HL-60 (cell line): ENCODE measurements at regions not wholly inside any gene's neighbourhood (a gene's known extent, or its start where the extent isn't known, plus 50 kb on each side); places are given as distances from the start of the nearest gene placed in this dataset.

Experiments
- DNase-seq, 2 experiments: peaks; one replicate each; pipeline ENCODE4 v3.0.0-alpha.2; 2010 to 2020; ENCODE audit warnings: low read depth in 1 of 2, low spot score in 1 of 2
- H3K27ac ChIP-seq: fragments of 250-450 bp; sonication (Bioruptor Pico); replicated peaks from 2 replicates; pipeline ENCODE4 v1.5.1; 2020; ENCODE audit warnings: mild to moderate bottlenecking, moderate library complexity
- H3K27me3 ChIP-seq: fragments of 250-450 bp; sonication (Bioruptor Pico); 2 replicates; pipeline ENCODE4 v1.5.1; 2021; ENCODE audit warnings: mild to moderate bottlenecking, moderate library complexity; ENCODE audit not compliant: insufficient read depth, poor library complexity, severe bottlenecking
- H3K4me3 ChIP-seq: replicated peaks from 2 replicates; pipeline ENCODE4 v1.5.1; 2011; ENCODE audit warnings: mild to moderate bottlenecking, control low read depth, low read length; ENCODE audit not compliant: insufficient read depth
- GABPA ChIP-seq: IDR thresholded peaks from 2 replicates; pipeline ENCODE4 v1.6.1; 2012; ENCODE audit warnings: low read depth
- POLR2AphosphoS5 ChIP-seq: IDR thresholded peaks from 2 replicates; pipeline ENCODE4 v1.6.1; 2012; ENCODE audit warnings: low read depth
- SPI1 ChIP-seq: IDR thresholded peaks from 2 replicates; pipeline ENCODE4 v1.6.1; 2012; ENCODE audit warnings: low read depth, mild to moderate bottlenecking, borderline replicate concordance
- TF ChIP-seq, protein P1 (sequence below): IDR thresholded peaks from 2 replicates; pipeline ENCODE4 v1.6.1; 2012; ENCODE audit warnings: low read depth; ENCODE audit not compliant: insufficient replicate concordance
- TF ChIP-seq, protein P2 (sequence below): IDR thresholded peaks from one replicate; pipeline ENCODE4 v1.5.1; 2011; ENCODE audit warnings: low read length, control low read depth, inconsistent platforms; ENCODE audit not compliant: insufficient read depth

DNA sequence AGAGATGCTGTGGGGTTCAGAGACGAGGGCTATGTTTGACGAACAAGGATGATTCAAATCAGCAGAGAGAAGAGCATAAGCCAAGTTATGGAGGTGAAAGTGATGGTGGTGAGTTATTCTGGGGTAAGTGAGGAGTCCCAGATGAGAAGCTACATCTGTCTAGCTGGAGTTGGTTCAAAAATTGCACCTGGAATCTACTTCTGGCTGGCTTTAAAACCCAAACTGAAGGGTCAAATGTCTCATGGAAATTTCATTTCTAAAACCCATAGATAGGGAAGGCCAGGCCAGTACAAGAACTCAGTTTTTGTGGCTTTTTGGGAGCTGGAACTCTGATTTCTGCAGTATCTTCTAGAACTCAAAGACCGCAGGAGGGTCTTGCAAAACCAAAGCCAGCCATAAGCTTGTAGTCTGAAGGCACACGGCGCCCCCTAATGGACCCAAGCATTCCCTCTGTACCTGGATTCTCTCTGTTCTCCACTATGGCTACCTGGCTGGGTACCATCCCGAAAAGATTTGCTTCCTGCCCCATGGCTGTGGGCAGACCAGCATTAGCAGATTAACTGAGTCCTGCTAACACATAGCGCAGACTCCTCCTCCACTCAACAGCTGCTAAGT, 229.1 kb upstream of the SLC14A2 start:
- TF ChIP-seq, protein P1, sequence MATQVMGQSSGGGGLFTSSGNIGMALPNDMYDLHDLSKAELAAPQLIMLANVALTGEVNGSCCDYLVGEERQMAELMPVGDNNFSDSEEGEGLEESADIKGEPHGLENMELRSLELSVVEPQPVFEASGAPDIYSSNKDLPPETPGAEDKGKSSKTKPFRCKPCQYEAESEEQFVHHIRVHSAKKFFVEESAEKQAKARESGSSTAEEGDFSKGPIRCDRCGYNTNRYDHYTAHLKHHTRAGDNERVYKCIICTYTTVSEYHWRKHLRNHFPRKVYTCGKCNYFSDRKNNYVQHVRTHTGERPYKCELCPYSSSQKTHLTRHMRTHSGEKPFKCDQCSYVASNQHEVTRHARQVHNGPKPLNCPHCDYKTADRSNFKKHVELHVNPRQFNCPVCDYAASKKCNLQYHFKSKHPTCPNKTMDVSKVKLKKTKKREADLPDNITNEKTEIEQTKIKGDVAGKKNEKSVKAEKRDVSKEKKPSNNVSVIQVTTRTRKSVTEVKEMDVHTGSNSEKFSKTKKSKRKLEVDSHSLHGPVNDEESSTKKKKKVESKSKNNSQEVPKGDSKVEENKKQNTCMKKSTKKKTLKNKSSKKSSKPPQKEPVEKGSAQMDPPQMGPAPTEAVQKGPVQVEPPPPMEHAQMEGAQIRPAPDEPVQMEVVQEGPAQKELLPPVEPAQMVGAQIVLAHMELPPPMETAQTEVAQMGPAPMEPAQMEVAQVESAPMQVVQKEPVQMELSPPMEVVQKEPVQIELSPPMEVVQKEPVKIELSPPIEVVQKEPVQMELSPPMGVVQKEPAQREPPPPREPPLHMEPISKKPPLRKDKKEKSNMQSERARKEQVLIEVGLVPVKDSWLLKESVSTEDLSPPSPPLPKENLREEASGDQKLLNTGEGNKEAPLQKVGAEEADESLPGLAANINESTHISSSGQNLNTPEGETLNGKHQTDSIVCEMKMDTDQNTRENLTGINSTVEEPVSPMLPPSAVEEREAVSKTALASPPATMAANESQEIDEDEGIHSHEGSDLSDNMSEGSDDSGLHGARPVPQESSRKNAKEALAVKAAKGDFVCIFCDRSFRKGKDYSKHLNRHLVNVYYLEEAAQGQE: no peak
- TF ChIP-seq, protein P2, sequence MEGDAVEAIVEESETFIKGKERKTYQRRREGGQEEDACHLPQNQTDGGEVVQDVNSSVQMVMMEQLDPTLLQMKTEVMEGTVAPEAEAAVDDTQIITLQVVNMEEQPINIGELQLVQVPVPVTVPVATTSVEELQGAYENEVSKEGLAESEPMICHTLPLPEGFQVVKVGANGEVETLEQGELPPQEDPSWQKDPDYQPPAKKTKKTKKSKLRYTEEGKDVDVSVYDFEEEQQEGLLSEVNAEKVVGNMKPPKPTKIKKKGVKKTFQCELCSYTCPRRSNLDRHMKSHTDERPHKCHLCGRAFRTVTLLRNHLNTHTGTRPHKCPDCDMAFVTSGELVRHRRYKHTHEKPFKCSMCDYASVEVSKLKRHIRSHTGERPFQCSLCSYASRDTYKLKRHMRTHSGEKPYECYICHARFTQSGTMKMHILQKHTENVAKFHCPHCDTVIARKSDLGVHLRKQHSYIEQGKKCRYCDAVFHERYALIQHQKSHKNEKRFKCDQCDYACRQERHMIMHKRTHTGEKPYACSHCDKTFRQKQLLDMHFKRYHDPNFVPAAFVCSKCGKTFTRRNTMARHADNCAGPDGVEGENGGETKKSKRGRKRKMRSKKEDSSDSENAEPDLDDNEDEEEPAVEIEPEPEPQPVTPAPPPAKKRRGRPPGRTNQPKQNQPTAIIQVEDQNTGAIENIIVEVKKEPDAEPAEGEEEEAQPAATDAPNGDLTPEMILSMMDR: peak; percentile 38
- Histone ChIP-seq H3K27ac (no peak overlapping the region), H3K27me3 (peaks cover 8% of the 10 kb centered on the region), H3K4me3 (no peak overlapping the region)
- DNase-seq: peak in 1 of 2 experiments; percentile 28

DNA sequence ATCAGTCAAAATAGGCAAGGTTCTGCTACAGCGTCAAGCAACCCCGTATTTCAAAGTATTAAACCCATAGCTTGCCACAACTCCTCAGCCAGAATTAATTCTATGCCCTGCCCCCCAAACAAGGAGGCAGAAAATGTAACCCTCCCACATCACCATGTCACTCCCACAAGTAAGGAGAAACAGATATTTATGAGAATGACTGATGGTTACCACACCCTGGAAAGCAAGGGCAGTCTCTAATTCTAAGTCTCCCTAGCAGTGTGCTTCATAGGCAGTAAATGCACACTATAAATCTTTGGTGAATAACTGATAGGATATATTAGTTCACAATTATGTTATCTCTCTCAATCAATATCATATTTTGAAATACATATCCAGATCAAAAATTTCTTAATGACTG, 228.0 kb upstream of the SLC14A2 start:
- peaks cover 8% of the 10 kb centered on the region for H3K27me3 ChIP-seq
- TF ChIP-seq POLR2AphosphoS5 (no peak), SPI1 (no peak)
- TF ChIP-seq, protein P2: no peak
- TF ChIP-seq, protein P1: no peak
- DNase-seq: no peak
- no peak overlapping the region for H3K27ac ChIP-seq
- no peak overlapping the region for H3K4me3 ChIP-seq

DNA sequence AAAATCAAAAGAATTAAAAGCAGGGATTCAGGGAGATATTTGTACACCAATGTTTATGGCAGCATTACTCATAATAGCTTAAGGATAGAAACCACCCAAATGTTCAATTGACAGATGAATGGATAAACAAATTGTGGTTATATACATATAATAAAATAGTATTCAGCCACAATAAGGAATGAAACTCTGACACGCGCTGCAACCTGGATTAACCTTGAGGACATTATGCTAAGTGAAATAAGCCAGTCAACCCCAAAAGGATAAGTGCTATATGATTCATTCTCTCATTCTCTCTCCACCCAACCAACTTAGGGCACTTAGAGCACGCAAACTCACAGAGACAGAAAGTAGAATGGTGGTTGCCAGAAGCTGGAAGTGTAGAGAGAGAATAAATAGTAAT, 216.8 kb upstream of the SLC14A2 start:
- H3K27ac ChIP-seq: no peak overlapping the region
- DNase-seq: no peak

More for the DNA sequence above, 216.8 kb upstream of the SLC14A2 start:
- TF ChIP-seq GABPA: no peak
- TF ChIP-seq SPI1: no peak
- TF ChIP-seq, protein P1: no peak
- TF ChIP-seq, protein P2: no peak
- no peak for TF ChIP-seq POLR2AphosphoS5
- Histone ChIP-seq H3K27me3 (peaks cover 3% of the 10 kb centered on the region), H3K4me3 (no peak overlapping the region)
